OCI-LY1 (cell line): ENCODE measurements at regions not wholly inside any gene's neighbourhood (a gene's known extent, or its start where the extent isn't known, plus 50 kb on each side); places are given as distances from the start of the nearest gene placed in this dataset.

Experiments used
- H2AFZ ChIP-seq: fragments of 200-600 bp; sonication (generic), shearing (Covaris generic); 2 replicates; pipeline ENCODE4 v1.6.0; 2014; ENCODE audit warnings: antibody characterized with exemption, mild to moderate bottlenecking, low read length
- H3F3A ChIP-seq: fragments of 200-600 bp; sonication (generic), shearing (Covaris generic); 2 replicates; pipeline ENCODE4 v1.6.0; 2014; ENCODE audit warnings: mild to moderate bottlenecking, antibody characterized with exemption, low read length, moderate library complexity; ENCODE audit not compliant: insufficient read depth
- H3K27ac ChIP-seq: fragments of 200-600 bp; sonication (generic); 2 replicates; pipeline ENCODE4 v1.5.1; 2014; ENCODE audit warnings: low read length, mixed run types, mild to moderate bottlenecking, low read depth; ENCODE audit not compliant: poor library complexity, severe bottlenecking
- H3K27me3 ChIP-seq: fragments of 200-600 bp; sonication (generic); 2 replicates; pipeline ENCODE4 v1.6.0; 2014; ENCODE audit warnings: antibody characterized with exemption, mild to moderate bottlenecking, low read length, moderate library complexity; ENCODE audit not compliant: insufficient read depth
- H3K36me3 ChIP-seq: fragments of 200-600 bp; sonication (generic); 2 replicates; pipeline ENCODE4 v1.6.1; 2014; ENCODE audit warnings: mild to moderate bottlenecking, antibody characterized with exemption, low read length, moderate library complexity, mixed read lengths; ENCODE audit not compliant: insufficient read depth
- H3K4me1 ChIP-seq: fragments of 200-600 bp; sonication (generic); 2 replicates; pipeline ENCODE4 v1.5.1; 2014; ENCODE audit warnings: mild to moderate bottlenecking, low read length, moderate library complexity; ENCODE audit not compliant: insufficient read depth, severe bottlenecking
- H3K4me2 ChIP-seq: fragments of 200-600 bp; sonication (generic), shearing (Covaris generic); 2 replicates; pipeline ENCODE4 v1.6.1; 2014; ENCODE audit warnings: low read length
- H3K4me3 ChIP-seq: fragments of 200-600 bp; sonication (generic); 2 replicates; pipeline ENCODE4 v1.5.1; 2014; ENCODE audit warnings: low read length, low read depth, mild to moderate bottlenecking, mixed read lengths; ENCODE audit not compliant: poor library complexity, severe bottlenecking
- H3K79me2 ChIP-seq: fragments of 200-600 bp; shearing (Covaris generic); 2 replicates; pipeline ENCODE4 v1.6.1; 2016; ENCODE audit warnings: mixed run types, low read length, mixed read lengths; ENCODE audit not compliant: insufficient read depth
- H3K9ac ChIP-seq: fragments of 200-600 bp; sonication (generic), shearing (Covaris generic); 2 replicates; pipeline ENCODE4 v1.6.1; 2014; ENCODE audit warnings: mild to moderate bottlenecking, low read length, mixed read lengths
- H3K9me2 ChIP-seq: fragments of 200-600 bp; sonication (generic), shearing (Covaris generic); 2 replicates; pipeline ENCODE4 v1.6.1; 2014; ENCODE audit warnings: low read depth, mild to moderate bottlenecking, low read length, mixed read lengths
- H3K9me3 ChIP-seq: fragments of 200-600 bp; shearing (Covaris generic); 2 replicates; pipeline ENCODE4 v1.6.1; 2014; ENCODE audit warnings: low read length, mixed read lengths
- H4K20me1 ChIP-seq: fragments of 200-600 bp; sonication (generic), shearing (Covaris generic); 2 replicates; pipeline ENCODE4 v1.6.0; 2016; ENCODE audit warnings: mild to moderate bottlenecking, low read length; ENCODE audit not compliant: insufficient read depth
- EZH2 ChIP-seq: fragments of 200-600 bp; sonication (generic), shearing (Covaris generic); IDR thresholded peaks from 2 replicates; pipeline ENCODE4 v1.8.0; 2017; ENCODE audit warnings: borderline replicate concordance, mixed run types, mild to moderate bottlenecking, antibody characterized with exemption, low read length, moderate library complexity, mixed read lengths
- TF ChIP-seq, protein P1 (sequence below): fragments of 200-600 bp; sonication (generic), shearing (Covaris generic); IDR thresholded peaks from 2 replicates; pipeline ENCODE4 v1.5.1; 2017; ENCODE audit warnings: mild to moderate bottlenecking, antibody characterized with exemption, low read length, moderate library complexity, mixed read lengths

DNA sequence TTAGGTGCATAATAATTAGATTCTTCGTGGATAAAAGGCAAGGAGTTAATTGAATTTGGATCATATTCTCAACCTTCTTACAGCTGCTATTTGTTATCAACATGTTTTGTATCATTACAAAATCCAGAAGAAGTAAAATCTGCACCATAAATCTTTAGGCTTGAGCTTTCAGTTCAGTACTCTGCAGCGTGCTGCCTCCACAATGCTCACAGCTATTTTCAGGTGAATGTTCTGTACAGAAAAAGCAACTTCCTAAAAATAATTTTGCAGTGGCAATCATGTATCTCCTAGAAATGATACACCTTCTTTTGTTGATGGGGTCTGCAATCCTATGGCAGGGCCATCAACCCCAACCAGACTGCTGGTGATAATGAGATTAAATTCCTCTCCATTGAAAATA is 220.9 kb upstream of the CTNNB1 start:
- Histone ChIP-seq H3K27me3 (no peaks in the 10 kb centered on the region), H3K9me2 (no peaks in the 10 kb centered on the region), H3K4me3 (no peak overlapping the region), H3K4me1 (peaks cover 11% of the 10 kb centered on the region), H3K36me3 (no peaks in the 10 kb centered on the region), H3K4me2 (no peak overlapping the region), H4K20me1 (no peaks in the 10 kb centered on the region), H2AFZ (no peak overlapping the region), H3F3A (no peaks in the 10 kb centered on the region), H3K27ac (no peak overlapping the region), H3K9me3 (no peaks in the 10 kb centered on the region), H3K79me2 (no peaks in the 10 kb centered on the region), H3K9ac (no peak overlapping the region)
- TF ChIP-seq EZH2: no peak
- TF ChIP-seq, protein P1, sequence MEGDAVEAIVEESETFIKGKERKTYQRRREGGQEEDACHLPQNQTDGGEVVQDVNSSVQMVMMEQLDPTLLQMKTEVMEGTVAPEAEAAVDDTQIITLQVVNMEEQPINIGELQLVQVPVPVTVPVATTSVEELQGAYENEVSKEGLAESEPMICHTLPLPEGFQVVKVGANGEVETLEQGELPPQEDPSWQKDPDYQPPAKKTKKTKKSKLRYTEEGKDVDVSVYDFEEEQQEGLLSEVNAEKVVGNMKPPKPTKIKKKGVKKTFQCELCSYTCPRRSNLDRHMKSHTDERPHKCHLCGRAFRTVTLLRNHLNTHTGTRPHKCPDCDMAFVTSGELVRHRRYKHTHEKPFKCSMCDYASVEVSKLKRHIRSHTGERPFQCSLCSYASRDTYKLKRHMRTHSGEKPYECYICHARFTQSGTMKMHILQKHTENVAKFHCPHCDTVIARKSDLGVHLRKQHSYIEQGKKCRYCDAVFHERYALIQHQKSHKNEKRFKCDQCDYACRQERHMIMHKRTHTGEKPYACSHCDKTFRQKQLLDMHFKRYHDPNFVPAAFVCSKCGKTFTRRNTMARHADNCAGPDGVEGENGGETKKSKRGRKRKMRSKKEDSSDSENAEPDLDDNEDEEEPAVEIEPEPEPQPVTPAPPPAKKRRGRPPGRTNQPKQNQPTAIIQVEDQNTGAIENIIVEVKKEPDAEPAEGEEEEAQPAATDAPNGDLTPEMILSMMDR: no peak

DNA sequence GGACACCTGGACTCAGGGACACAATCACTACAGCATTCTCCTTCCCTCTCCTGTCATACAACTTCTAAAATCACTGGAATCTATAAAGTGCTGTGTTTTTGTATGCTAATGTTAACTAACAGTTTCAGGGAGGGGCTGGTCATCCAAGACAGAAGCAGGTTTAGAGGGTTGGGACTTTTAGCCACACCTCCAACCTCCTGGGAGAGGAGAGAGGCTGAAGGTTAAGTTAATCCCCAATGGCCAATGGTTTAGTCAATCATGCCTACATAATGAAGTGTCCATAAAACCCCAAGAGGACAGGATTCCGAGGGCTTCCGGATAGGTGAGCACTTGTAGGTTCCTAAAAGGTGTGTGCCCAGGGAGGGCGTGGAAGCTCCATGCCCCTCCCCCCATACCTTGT is 219.3 kb upstream of the CTNNB1 start:
- TF ChIP-seq, protein P1: no peak
- TF ChIP-seq EZH2: no peak
- Histone ChIP-seq H4K20me1 (no peaks in the 10 kb centered on the region), H3K36me3 (no peaks in the 10 kb centered on the region), H3K4me1 (peaks cover 9% of the 10 kb centered on the region), H3K9me2 (no peaks in the 10 kb centered on the region), H3K79me2 (no peaks in the 10 kb centered on the region), H3K9ac (no peak overlapping the region), H3K27ac (no peak overlapping the region), H2AFZ (no peak overlapping the region), H3K27me3 (no peaks in the 10 kb centered on the region), H3K4me3 (no peak overlapping the region), H3F3A (no peaks in the 10 kb centered on the region), H3K4me2 (no peak overlapping the region), H3K9me3 (no peaks in the 10 kb centered on the region)

DNA sequence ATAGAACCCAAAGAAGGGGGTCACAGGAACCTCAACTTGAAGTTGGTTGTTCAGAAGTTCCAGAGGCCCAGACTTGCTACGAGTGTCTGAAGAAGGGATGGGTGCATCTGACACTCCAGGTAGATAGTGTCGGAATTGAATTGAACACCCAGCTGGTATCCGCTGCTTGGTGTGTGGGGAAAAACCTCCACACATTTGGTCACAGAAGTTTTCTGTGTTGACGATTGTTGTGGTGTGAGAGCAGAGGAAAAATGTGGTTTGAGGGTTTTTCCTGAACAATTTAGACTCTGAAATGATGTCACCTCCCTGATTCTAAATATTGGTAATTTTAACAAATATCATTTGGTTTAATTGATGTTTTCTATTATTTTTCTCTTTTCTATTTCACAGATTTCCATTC is 218.8 kb upstream of the CTNNB1 start:
- no peak overlapping the region for H3K9ac ChIP-seq
- H3F3A ChIP-seq: no peaks in the 10 kb centered on the region
- peaks cover 9% of the 10 kb centered on the region for H3K4me1 ChIP-seq
- no peak overlapping the region for H3K4me3 ChIP-seq
- H3K9me3 ChIP-seq: no peaks in the 10 kb centered on the region
- H2AFZ ChIP-seq: no peak overlapping the region
- no peak overlapping the region for H3K27ac ChIP-seq
- H3K9me2 ChIP-seq: no peaks in the 10 kb centered on the region
- no peak overlapping the region for H3K4me2 ChIP-seq
- no peaks in the 10 kb centered on the region for H3K36me3 ChIP-seq
- no peaks in the 10 kb centered on the region for H3K27me3 ChIP-seq
- H3K79me2 ChIP-seq: no peaks in the 10 kb centered on the region
- TF ChIP-seq, protein P1: no peak
- no peak for TF ChIP-seq EZH2
- H4K20me1 ChIP-seq: no peaks in the 10 kb centered on the region
